Neural progenitor cell (in vitro differentiated cells): ENCODE measurements at regions not wholly inside any gene's neighbourhood (a gene's known extent, or its start where the extent isn't known, plus 50 kb on each side); places are given as distances from the start of the nearest gene placed in this dataset.

ENCODE experiments used
- CTCF ChIP-seq: fragments of 200-600 bp; sonication (generic); IDR thresholded peaks from 2 replicates; pipeline ENCODE4 v1.5.1; 2017; ENCODE audit warnings: antibody characterized with exemption, mild to moderate bottlenecking
- EZH2 ChIP-seq: fragments of 200-600 bp; sonication (generic); IDR thresholded peaks from 2 replicates; pipeline ENCODE4 v1.6.1; 2017; ENCODE audit warnings: antibody characterized with exemption, mild to moderate bottlenecking, moderate library complexity
- EZH2phosphoT487 ChIP-seq: fragments of 200-600 bp; sonication (generic); IDR thresholded peaks from 2 replicates; pipeline ENCODE4 v1.6.1; 2017; ENCODE audit warnings: antibody characterized with exemption

- TF ChIP-seq CTCF (no peak), EZH2phosphoT487 (no peak), EZH2 (no peak)
These were observed 205.3 kb downstream of the NOVA1 start for GRCh38 chr14:26392498-26392897.
